Neural progenitor cell (in vitro differentiated cells): ENCODE measurements at regions not wholly inside any gene's neighbourhood (a gene's known extent, or its start where the extent isn't known, plus 50 kb on each side); places are given as distances from the start of the nearest gene placed in this dataset.

Source experiments
- EZH2 ChIP-seq: fragments of 200-600 bp; sonication (generic); IDR thresholded peaks from 2 replicates; pipeline ENCODE4 v1.6.1; 2017; ENCODE audit warnings: antibody characterized with exemption, mild to moderate bottlenecking, moderate library complexity
- EZH2phosphoT487 ChIP-seq: fragments of 200-600 bp; sonication (generic); IDR thresholded peaks from 2 replicates; pipeline ENCODE4 v1.6.1; 2017; ENCODE audit warnings: antibody characterized with exemption
- TF ChIP-seq, protein P1 (sequence below): fragments of 200-600 bp; sonication (generic); IDR thresholded peaks from 2 replicates; pipeline ENCODE4 v1.5.1; 2017; ENCODE audit warnings: antibody characterized with exemption, mild to moderate bottlenecking

DNA sequence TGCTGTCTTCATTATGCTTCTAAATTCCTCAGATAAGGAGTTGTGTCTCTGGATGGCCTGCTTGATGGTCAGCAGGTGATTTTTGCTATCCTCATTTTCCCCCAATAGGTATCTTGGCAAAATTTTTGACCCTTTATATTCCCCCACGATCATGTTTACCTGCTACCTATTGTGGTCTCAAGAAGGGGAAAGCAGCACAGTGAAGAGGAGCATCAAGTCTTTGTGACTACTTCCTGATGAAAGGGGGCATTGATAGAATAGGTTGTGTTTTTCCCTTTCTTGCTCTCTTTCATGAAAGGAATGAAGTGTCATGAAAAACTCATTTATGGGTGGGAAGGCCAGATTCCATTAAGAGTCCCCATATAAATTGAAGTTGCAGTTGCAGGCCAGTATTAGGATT, 153.8 kb downstream of the KLF8 start:
- TF ChIP-seq, protein P1, sequence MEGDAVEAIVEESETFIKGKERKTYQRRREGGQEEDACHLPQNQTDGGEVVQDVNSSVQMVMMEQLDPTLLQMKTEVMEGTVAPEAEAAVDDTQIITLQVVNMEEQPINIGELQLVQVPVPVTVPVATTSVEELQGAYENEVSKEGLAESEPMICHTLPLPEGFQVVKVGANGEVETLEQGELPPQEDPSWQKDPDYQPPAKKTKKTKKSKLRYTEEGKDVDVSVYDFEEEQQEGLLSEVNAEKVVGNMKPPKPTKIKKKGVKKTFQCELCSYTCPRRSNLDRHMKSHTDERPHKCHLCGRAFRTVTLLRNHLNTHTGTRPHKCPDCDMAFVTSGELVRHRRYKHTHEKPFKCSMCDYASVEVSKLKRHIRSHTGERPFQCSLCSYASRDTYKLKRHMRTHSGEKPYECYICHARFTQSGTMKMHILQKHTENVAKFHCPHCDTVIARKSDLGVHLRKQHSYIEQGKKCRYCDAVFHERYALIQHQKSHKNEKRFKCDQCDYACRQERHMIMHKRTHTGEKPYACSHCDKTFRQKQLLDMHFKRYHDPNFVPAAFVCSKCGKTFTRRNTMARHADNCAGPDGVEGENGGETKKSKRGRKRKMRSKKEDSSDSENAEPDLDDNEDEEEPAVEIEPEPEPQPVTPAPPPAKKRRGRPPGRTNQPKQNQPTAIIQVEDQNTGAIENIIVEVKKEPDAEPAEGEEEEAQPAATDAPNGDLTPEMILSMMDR, result no peak
- no peak for TF ChIP-seq EZH2phosphoT487
- no peak for TF ChIP-seq EZH2
